Gastroesophageal sphincter (tissue), 3 donors: ENCODE measurements at regions not wholly inside any gene's neighbourhood (a gene's known extent, or its start where the extent isn't known, plus 50 kb on each side); places are given as distances from the start of the nearest gene placed in this dataset.

Experiments used
- CTCF ChIP-seq, 4 experiments: fragments of 200-600 bp in 2 of 4; fragments of 450-650 bp in 2 of 4; sonication (generic) in 1 of 4; IDR thresholded peaks; one replicate each; pipeline ENCODE4 v1.5.1; 2017 to 2019; ENCODE audit warnings: antibody characterized with exemption in 4 of 4, mild to moderate bottlenecking in 2 of 4, moderate library complexity in 2 of 4
- POLR2AphosphoS5 ChIP-seq: sonication (generic); formaldehyde crosslinking; IDR thresholded peaks from one replicate; pipeline ENCODE4 v1.6.1; 2017; ENCODE audit warnings: antibody characterized with exemption

- TF ChIP-seq CTCF (IDR thresholded peaks at IDR 0.05) = no peak
- no peak for TF ChIP-seq POLR2AphosphoS5
Measured at GRCh38 chr7:136168821-136169220, 191.7 kb upstream of the MTPN start.
